H1 (cell line): ENCODE measurements at regions not wholly inside any gene's neighbourhood (a gene's known extent, or its start where the extent isn't known, plus 50 kb on each side); places are given as distances from the start of the nearest gene placed in this dataset.

Experiments
- BRCA1 ChIP-seq: IDR thresholded peaks from 2 replicates; pipeline ENCODE4 v1.6.1; 2012; ENCODE audit warnings: low read depth, low read length, improper control_type of control experiment
- EZH2 ChIP-seq: fragments of 200-600 bp; sonication (generic); IDR thresholded peaks from 2 replicates; pipeline ENCODE4 v1.7.1; 2012; ENCODE audit warnings: low read depth, mild to moderate bottlenecking, moderate library complexity, low read length, inconsistent platforms; ENCODE audit not compliant: severe bottlenecking
- FOSL1 ChIP-seq: IDR thresholded peaks from 2 replicates; pipeline ENCODE4 v1.6.1; 2011; ENCODE audit warnings: mild to moderate bottlenecking, low read depth, low read length, moderate library complexity; ENCODE audit not compliant: insufficient read depth
- RAD21 ChIP-seq, 2 experiments: IDR thresholded peaks in 1 of 2; conservative IDR thresholded peaks in 1 of 2; 2 replicates each; pipeline ENCODE4 v1.6.1; 2011; ENCODE audit warnings: low read depth in 2 of 2, low read length in 2 of 2, improper control_type of control experiment in 1 of 2, inconsistent platforms in 1 of 2, mild to moderate bottlenecking in 1 of 2, moderate library complexity in 1 of 2
- SIN3A ChIP-seq, 2 experiments: IDR thresholded peaks in 1 of 2; conservative IDR thresholded peaks in 1 of 2; 2 replicates each; pipeline ENCODE4 v1.6.1; 2011 to 2012; ENCODE audit warnings: low read length in 2 of 2, improper control_type of control experiment in 1 of 2, low read depth in 1 of 2, mild to moderate bottlenecking in 1 of 2
- SP2 ChIP-seq: IDR thresholded peaks from 2 replicates; pipeline ENCODE4 v1.6.1; 2012; ENCODE audit warnings: mild to moderate bottlenecking, low read length, inconsistent platforms
- TAF1 ChIP-seq: IDR thresholded peaks from 2 replicates; pipeline ENCODE4 v1.6.1; 2011; ENCODE audit warnings: mild to moderate bottlenecking, low read depth, low read length
- YY1 ChIP-seq: IDR thresholded peaks from 2 replicates; pipeline ENCODE4 v1.6.1; 2011; ENCODE audit warnings: low read depth, mild to moderate bottlenecking, low read length
- ZNF274 ChIP-seq: IDR thresholded peaks from 2 replicates; pipeline ENCODE4 v1.7.0; 2012; ENCODE audit warnings: low read length, borderline replicate concordance; ENCODE audit errors: extremely low read depth
- TF ChIP-seq, protein P1 (sequence below), 3 experiments: IDR thresholded peaks; 1 replicate in 2 of 3; 2 replicates in 1 of 3; pipeline versions ENCODE4 v1.5.1 to v1.6.1; 2011; ENCODE audit warnings: low read length in 3 of 3, mild to moderate bottlenecking in 3 of 3, inconsistent platforms in 2 of 3, low read depth in 1 of 3, moderate library complexity in 1 of 3; ENCODE audit not compliant: insufficient read depth in 1 of 3; ENCODE audit errors: control extremely low read depth in 1 of 3
- TF ChIP-seq, protein P2 (sequence below): IDR thresholded peaks from 2 replicates; pipeline ENCODE4 v1.6.1; 2012; ENCODE audit warnings: inconsistent platforms
- TF ChIP-seq, protein P3 (sequence below): IDR thresholded peaks from 2 replicates; pipeline ENCODE4 v1.6.1; 2012; ENCODE audit warnings: inconsistent platforms

- TF ChIP-seq, protein P1, sequence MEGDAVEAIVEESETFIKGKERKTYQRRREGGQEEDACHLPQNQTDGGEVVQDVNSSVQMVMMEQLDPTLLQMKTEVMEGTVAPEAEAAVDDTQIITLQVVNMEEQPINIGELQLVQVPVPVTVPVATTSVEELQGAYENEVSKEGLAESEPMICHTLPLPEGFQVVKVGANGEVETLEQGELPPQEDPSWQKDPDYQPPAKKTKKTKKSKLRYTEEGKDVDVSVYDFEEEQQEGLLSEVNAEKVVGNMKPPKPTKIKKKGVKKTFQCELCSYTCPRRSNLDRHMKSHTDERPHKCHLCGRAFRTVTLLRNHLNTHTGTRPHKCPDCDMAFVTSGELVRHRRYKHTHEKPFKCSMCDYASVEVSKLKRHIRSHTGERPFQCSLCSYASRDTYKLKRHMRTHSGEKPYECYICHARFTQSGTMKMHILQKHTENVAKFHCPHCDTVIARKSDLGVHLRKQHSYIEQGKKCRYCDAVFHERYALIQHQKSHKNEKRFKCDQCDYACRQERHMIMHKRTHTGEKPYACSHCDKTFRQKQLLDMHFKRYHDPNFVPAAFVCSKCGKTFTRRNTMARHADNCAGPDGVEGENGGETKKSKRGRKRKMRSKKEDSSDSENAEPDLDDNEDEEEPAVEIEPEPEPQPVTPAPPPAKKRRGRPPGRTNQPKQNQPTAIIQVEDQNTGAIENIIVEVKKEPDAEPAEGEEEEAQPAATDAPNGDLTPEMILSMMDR (IDR thresholded peaks at IDR 0.05; ENCODE audit: control extremely low read depth in 1 of 3, insufficient read depth in 1 of 3, low read depth in 1 of 3, low read length in 3 of 3): no peak
- TF ChIP-seq SIN3A (conservative IDR thresholded peaks at IDR 0.05 in 1 of 2, IDR thresholded peaks at IDR 0.05 in 1 of 2; ENCODE audit: low read depth in 1 of 2, low read length in 2 of 2) (no peak), TAF1 (no peak), YY1 (no peak), ZNF274 (no peak), RAD21 (IDR thresholded peaks at IDR 0.05 in 1 of 2, conservative IDR thresholded peaks at IDR 0.05 in 1 of 2; ENCODE audit: low read depth in 2 of 2, low read length in 2 of 2) (no peak), FOSL1 (no peak), EZH2 (no peak), BRCA1 (no peak), SP2 (no peak)
- TF ChIP-seq, protein P2, sequence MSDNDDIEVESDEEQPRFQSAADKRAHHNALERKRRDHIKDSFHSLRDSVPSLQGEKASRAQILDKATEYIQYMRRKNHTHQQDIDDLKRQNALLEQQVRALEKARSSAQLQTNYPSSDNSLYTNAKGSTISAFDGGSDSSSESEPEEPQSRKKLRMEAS: no peak
- TF ChIP-seq, protein P3, sequence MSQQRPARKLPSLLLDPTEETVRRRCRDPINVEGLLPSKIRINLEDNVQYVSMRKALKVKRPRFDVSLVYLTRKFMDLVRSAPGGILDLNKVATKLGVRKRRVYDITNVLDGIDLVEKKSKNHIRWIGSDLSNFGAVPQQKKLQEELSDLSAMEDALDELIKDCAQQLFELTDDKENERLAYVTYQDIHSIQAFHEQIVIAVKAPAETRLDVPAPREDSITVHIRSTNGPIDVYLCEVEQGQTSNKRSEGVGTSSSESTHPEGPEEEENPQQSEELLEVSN: no peak
Measured at GRCh38 chr12:87671757-87672156, 357.4 kb downstream of the C12orf50 start.
